D721Med (cell line): ENCODE measurements at regions not wholly inside any gene's neighbourhood (a gene's known extent, or its start where the extent isn't known, plus 50 kb on each side); places are given as distances from the start of the nearest gene placed in this dataset.
"Not testable (repeated sequence)": the region's sequence is repeated elsewhere in the genome, so short reads cannot be mapped to it uniquely, and the experiment has no call there.

Source experiments
- DNase-seq: peaks from one replicate; pipeline ENCODE4 v3.0.0; 2011; ENCODE audit warnings: low spot score; ENCODE audit not compliant: insufficient read length
- FAIRE-seq: peaks from 2 replicates; lab custom pipeline; 2011; peaks lifted over from hg19 to GRCh38; lab: Jason Lieb, UNC
- CTCF ChIP-seq: IDR thresholded peaks from 2 replicates; pipeline ENCODE4 v1.5.1; 2012; ENCODE audit warnings: mild to moderate bottlenecking, control low read depth; ENCODE audit not compliant: insufficient read depth; ENCODE audit errors: missing control alignments

GRCh38 chr14:71770431-71770830 is 161.8 kb upstream of the RGS6 start:
- no peak for TF ChIP-seq CTCF
- no peak for DNase-seq
- FAIRE-seq = no peak

GRCh38 chr14:71771421-71771820 is 160.8 kb upstream of the RGS6 start:
- FAIRE-seq, DNase-seq: not testable (repeated sequence)

GRCh38 chr14:71771996-71772395 is 160.2 kb upstream of the RGS6 start:
- not testable (repeated sequence) for DNase-seq, FAIRE-seq

- no peak for FAIRE-seq
- no peak for DNase-seq
- TF ChIP-seq CTCF = no peak
Measured at GRCh38 chr14:71773898-71774481, 158.2 kb upstream of the RGS6 start.

GRCh38 chr14:71776471-71777360 is 155.5 kb upstream of the RGS6 start:
- no peak for DNase-seq
- no peak for FAIRE-seq

GRCh38 chr14:71780075-71780474 is 152.2 kb upstream of the RGS6 start:
- no peak for DNase-seq
- no peak for FAIRE-seq
- TF ChIP-seq CTCF = no peak

More at GRCh38 chr14:71776471-71777360, 155.5 kb upstream of the RGS6 start:
- no peak for TF ChIP-seq CTCF

- FAIRE-seq (no peak), DNase-seq (no peak)
- no peak for TF ChIP-seq CTCF
Measured at GRCh38 chr14:71780822-71781221, 151.4 kb upstream of the RGS6 start.

GRCh38 chr14:71783088-71783487 is 149.1 kb upstream of the RGS6 start:
- no peak for TF ChIP-seq CTCF
- DNase-seq (no peak), FAIRE-seq (no peak)
